Nephron (organoid): ENCODE measurements at regions not wholly inside any gene's neighbourhood (a gene's known extent, or its start where the extent isn't known, plus 50 kb on each side); places are given as distances from the start of the nearest gene placed in this dataset.

ENCODE experiments used
- H3K27ac Mint-ChIP-seq, 3 experiments: 2 replicates each; pipeline ENCODE4 v1.8.0; 2020; ENCODE audit warnings: mixed read lengths in 3 of 3, mild to moderate bottlenecking in 2 of 3, moderate library complexity in 1 of 3
- H3K27me3 Mint-ChIP-seq: 2 replicates; pipeline ENCODE4 v1.8.0; 2021; ENCODE audit warnings: low read depth, mild to moderate bottlenecking, moderate library complexity, mixed read lengths
- H3K36me3 Mint-ChIP-seq: 2 replicates; pipeline ENCODE4 v1.8.0; 2020; ENCODE audit warnings: low read depth, mixed read lengths
- H3K4me1 Mint-ChIP-seq: 2 replicates; pipeline ENCODE4 v1.8.0; 2020; ENCODE audit warnings: mixed read lengths
- H3K4me3 Mint-ChIP-seq, 3 experiments: 2 replicates each; pipeline ENCODE4 v1.8.0; 2020; ENCODE audit warnings: mild to moderate bottlenecking in 3 of 3, mixed read lengths in 3 of 3, moderate library complexity in 2 of 3
- H3K9me3 Mint-ChIP-seq: 2 replicates; pipeline ENCODE4 v1.8.0; 2020; ENCODE audit warnings: mixed read lengths
- TF ChIP-seq, protein P1 (sequence below), 3 experiments: fragments of 200-600 bp; sonication (generic); IDR thresholded peaks; one replicate each; pipeline ENCODE4 v1.5.0; 2021; ENCODE audit warnings: antibody characterized with exemption in 3 of 3; ENCODE audit not compliant: unreplicated experiment in 3 of 3

GRCh38 chr4:75251547-75251946 lies 262.7 kb downstream of the RCHY1 start:
- Mint-ChIP-seq H3K36me3 (no peaks in the 10 kb centered on the region), H3K27me3 (no peaks in the 10 kb centered on the region), H3K27ac (peak overlapping the region in 1 of 3 experiments; percentile 45), H3K4me3 (peak overlapping the region in 1 of 3 experiments; percentile 24), H3K9me3 (no peaks in the 10 kb centered on the region), H3K4me1 (peaks cover 43% of the 10 kb centered on the region)
- TF ChIP-seq, protein P1, sequence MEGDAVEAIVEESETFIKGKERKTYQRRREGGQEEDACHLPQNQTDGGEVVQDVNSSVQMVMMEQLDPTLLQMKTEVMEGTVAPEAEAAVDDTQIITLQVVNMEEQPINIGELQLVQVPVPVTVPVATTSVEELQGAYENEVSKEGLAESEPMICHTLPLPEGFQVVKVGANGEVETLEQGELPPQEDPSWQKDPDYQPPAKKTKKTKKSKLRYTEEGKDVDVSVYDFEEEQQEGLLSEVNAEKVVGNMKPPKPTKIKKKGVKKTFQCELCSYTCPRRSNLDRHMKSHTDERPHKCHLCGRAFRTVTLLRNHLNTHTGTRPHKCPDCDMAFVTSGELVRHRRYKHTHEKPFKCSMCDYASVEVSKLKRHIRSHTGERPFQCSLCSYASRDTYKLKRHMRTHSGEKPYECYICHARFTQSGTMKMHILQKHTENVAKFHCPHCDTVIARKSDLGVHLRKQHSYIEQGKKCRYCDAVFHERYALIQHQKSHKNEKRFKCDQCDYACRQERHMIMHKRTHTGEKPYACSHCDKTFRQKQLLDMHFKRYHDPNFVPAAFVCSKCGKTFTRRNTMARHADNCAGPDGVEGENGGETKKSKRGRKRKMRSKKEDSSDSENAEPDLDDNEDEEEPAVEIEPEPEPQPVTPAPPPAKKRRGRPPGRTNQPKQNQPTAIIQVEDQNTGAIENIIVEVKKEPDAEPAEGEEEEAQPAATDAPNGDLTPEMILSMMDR (IDR thresholded peaks at IDR 0.05; ENCODE audit: unreplicated experiment in 3 of 3) = no peak

GRCh38 chr4:75249739-75250138 lies 264.5 kb downstream of the RCHY1 start:
- no peak overlapping the region for H3K4me3 Mint-ChIP-seq
- no peaks in the 10 kb centered on the region for H3K27me3 Mint-ChIP-seq
- no peaks in the 10 kb centered on the region for H3K9me3 Mint-ChIP-seq
- peaks cover 27% of the 10 kb centered on the region for H3K4me1 Mint-ChIP-seq
- peak overlapping the region in 1 of 3 experiments; percentile 9 for H3K27ac Mint-ChIP-seq
- no peaks in the 10 kb centered on the region for H3K36me3 Mint-ChIP-seq
- TF ChIP-seq, protein P1 (IDR thresholded peaks at IDR 0.05; ENCODE audit: unreplicated experiment in 3 of 3) = no peak

- Mint-ChIP-seq H3K4me3 (no peak overlapping the region), H3K27me3 (no peaks in the 10 kb centered on the region), H3K9me3 (no peaks in the 10 kb centered on the region), H3K36me3 (no peaks in the 10 kb centered on the region), H3K4me1 (peaks cover 24% of the 10 kb centered on the region), H3K27ac (peak overlapping the region in 2 of 3 experiments; percentile 20 to 26)
- TF ChIP-seq, protein P1 (IDR thresholded peaks at IDR 0.05; ENCODE audit: unreplicated experiment in 3 of 3) = no peak
Observed at GRCh38 chr4:75248770-75249407, 265.3 kb downstream of the RCHY1 start.

DNA sequence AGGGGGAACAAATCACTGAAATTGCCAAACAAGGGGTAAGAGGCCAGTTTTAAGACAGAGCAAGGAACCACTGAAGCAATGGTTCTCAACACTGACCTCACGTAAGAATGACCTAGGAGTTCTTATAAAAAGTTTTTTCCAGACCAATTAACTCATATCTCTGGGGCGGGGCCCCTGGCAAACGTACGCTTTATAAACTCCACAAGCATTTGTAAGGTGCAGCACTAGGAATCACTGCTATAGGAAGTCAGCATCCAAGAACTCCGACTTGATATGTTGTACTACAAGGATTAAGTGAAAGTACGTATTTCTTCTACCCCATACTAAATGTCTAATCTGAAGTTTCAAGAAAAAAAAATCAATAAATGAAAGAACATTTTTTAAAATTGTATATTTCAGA lies 269.9 kb downstream of the RCHY1 start:
- TF ChIP-seq, protein P1 (IDR thresholded peaks at IDR 0.05; ENCODE audit: unreplicated experiment in 3 of 3) = no peak
- no peaks in the 10 kb centered on the region for H3K27me3 Mint-ChIP-seq
- H3K36me3 Mint-ChIP-seq = no peaks in the 10 kb centered on the region
- H3K27ac Mint-ChIP-seq = no peak overlapping the region
- H3K4me3 Mint-ChIP-seq = no peak overlapping the region
- peaks cover 23% of the 10 kb centered on the region for H3K4me1 Mint-ChIP-seq
- peaks cover 1% of the 10 kb centered on the region for H3K9me3 Mint-ChIP-seq

DNA sequence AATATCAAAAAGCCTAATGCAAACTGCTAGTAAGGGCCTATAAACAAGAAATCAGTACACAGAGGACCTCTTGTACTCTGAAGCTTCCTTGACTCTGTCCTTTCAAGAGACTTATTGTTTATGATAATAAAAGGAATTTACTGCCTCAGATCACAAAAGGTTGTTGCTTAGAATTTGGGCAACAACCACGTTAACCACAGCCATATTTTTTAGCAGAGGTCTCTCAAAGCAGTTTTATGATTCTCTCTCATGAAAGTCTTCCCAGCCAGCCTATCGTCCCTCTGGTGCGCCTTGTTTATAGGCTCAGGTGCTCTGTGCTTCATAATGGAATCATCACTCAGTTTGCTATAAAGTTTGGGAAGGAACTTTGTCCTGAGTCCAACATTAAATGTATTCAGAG lies 270.6 kb downstream of the RCHY1 start:
- Mint-ChIP-seq H3K4me3 (no peak overlapping the region), H3K27me3 (no peaks in the 10 kb centered on the region), H3K4me1 (peaks cover 21% of the 10 kb centered on the region), H3K36me3 (no peaks in the 10 kb centered on the region), H3K27ac (peak overlapping the region in 2 of 3 experiments; percentile 5 to 61), H3K9me3 (peaks cover 8% of the 10 kb centered on the region)
- TF ChIP-seq, protein P1 (IDR thresholded peaks at IDR 0.05; ENCODE audit: unreplicated experiment in 3 of 3) = no peak

DNA sequence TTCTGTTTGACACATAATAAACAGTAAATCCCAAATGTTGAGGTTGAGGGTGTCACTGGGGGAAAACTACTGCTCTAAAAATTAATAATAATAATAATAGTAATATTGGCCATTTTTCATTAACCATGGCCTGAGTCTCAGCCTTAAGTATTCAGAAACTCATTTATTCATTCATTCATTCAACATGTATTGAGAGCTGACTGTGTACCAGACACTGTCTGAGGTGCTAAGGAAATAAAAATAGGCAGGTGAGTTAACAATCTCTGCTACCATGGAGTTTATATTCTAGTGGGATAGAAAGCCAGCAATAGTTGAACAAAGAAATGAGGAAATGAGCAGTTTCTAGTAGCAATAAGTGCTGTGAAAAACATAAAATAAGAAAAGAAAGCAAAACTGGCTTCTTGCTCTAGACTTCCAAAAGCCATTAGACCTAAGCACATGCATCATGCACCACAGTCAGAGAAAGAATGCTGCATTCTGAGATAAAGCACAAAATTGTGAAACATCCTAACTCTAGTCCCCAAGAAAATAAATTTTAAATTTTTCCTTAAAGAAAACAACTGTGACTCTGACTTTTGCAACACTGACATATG lies 278.7 kb downstream of the RCHY1 start:
- peaks cover 17% of the 10 kb centered on the region for H3K9me3 Mint-ChIP-seq
- peaks cover 24% of the 10 kb centered on the region for H3K4me1 Mint-ChIP-seq
- TF ChIP-seq, protein P1 (IDR thresholded peaks at IDR 0.05; ENCODE audit: unreplicated experiment in 3 of 3) = no peak
- no peaks in the 10 kb centered on the region for H3K36me3 Mint-ChIP-seq
- H3K27me3 Mint-ChIP-seq = no peaks in the 10 kb centered on the region
- no peak overlapping the region for H3K4me3 Mint-ChIP-seq
- H3K27ac Mint-ChIP-seq = peak overlapping the region in 2 of 3 experiments; percentile 19 to 48
